ENCODE measurements at regions not wholly inside any gene's neighbourhood (a gene's known extent, or its start where the extent isn't known, plus 50 kb on each side); places are given as distances from the start of the nearest gene placed in this dataset.

DNA sequence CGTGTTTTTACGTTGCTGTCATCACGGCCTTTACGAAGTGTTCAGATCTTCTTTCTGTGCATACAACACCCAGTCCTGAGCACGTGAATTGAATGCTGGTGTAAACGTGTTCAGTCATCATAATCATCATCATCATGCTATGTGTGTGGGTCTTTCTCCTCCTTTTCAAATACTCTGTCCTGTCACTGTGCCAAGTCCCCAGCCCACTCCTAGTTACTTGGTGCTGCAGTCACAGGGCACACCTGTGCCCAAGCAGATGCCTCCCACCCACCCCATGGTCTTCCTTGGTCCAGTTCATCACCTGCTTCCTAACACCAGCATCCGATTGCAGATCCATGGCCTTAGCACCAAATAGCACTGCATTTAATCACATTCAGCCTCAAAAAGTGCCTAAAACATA is 78.6 kb upstream of the MGMT start:
- TF ChIP-seq, protein P1, sequence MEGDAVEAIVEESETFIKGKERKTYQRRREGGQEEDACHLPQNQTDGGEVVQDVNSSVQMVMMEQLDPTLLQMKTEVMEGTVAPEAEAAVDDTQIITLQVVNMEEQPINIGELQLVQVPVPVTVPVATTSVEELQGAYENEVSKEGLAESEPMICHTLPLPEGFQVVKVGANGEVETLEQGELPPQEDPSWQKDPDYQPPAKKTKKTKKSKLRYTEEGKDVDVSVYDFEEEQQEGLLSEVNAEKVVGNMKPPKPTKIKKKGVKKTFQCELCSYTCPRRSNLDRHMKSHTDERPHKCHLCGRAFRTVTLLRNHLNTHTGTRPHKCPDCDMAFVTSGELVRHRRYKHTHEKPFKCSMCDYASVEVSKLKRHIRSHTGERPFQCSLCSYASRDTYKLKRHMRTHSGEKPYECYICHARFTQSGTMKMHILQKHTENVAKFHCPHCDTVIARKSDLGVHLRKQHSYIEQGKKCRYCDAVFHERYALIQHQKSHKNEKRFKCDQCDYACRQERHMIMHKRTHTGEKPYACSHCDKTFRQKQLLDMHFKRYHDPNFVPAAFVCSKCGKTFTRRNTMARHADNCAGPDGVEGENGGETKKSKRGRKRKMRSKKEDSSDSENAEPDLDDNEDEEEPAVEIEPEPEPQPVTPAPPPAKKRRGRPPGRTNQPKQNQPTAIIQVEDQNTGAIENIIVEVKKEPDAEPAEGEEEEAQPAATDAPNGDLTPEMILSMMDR (conservative IDR thresholded peaks at IDR 0.05; ENCODE audit: low read depth, low read length), result no peak
- TF ChIP-seq EZH2phosphoT487 (IDR thresholded peaks at IDR 0.05; ENCODE audit: borderline replicate concordance, low read length), result no peak

Measured in PC-3 (cell line).